ENCODE measurements at regions not wholly inside any gene's neighbourhood (a gene's known extent, or its start where the extent isn't known, plus 50 kb on each side); places are given as distances from the start of the nearest gene placed in this dataset.

- TF ChIP-seq CTCF (conservative IDR thresholded peaks at IDR 0.05; ENCODE audit: low read length) = no peak
- no peak for TF ChIP-seq EZH2phosphoT487 (IDR thresholded peaks at IDR 0.05; ENCODE audit: borderline replicate concordance, low read depth, low read length)
Observed at GRCh38 chr17:6352801-6353560, 81.9 kb downstream of the AIPL1 start.

All from OCI-LY7 (cell line).